Hepatocyte (in vitro differentiated cells): ENCODE measurements at regions not wholly inside any gene's neighbourhood (a gene's known extent, or its start where the extent isn't known, plus 50 kb on each side); places are given as distances from the start of the nearest gene placed in this dataset.

Experiments
- CTCF ChIP-seq: fragments of 200-600 bp; sonication (generic); IDR thresholded peaks from 2 replicates; pipeline ENCODE4 v1.5.1; 2016; ENCODE audit warnings: antibody characterized with exemption, mild to moderate bottlenecking; ENCODE audit not compliant: poor library complexity
- EZH2 ChIP-seq: fragments of 200-600 bp; sonication (generic); IDR thresholded peaks from 2 replicates; pipeline ENCODE4 v1.6.1; 2016; ENCODE audit warnings: antibody characterized with exemption, mild to moderate bottlenecking, borderline replicate concordance

GRCh38 chr3:88725440-88726165 lies 381.8 kb upstream of the EPHA3 start:
- TF ChIP-seq EZH2: no peak
- no peak for TF ChIP-seq CTCF
